Esophagus mucosa (tissue), 1 donor: ENCODE measurements at regions not wholly inside any gene's neighbourhood (a gene's known extent, or its start where the extent isn't known, plus 50 kb on each side); places are given as distances from the start of the nearest gene placed in this dataset.
"Not testable (repeated sequence)": the region's sequence is repeated elsewhere in the genome, so short reads cannot be mapped to it uniquely, and the experiment has no call there.

Source experiments
- ATAC-seq: fragments of 200-7000 bp; cut with Tn5 transposase; one replicate; pipeline ENCODE4 v1.9.1; 2020
- donor health status: DM: yes; HTN: yes; CAD: no.

- no peak for ATAC-seq
Measured at GRCh38 chr11:98227278-98227677, 793.5 kb upstream of the CNTN5 start.

DNA sequence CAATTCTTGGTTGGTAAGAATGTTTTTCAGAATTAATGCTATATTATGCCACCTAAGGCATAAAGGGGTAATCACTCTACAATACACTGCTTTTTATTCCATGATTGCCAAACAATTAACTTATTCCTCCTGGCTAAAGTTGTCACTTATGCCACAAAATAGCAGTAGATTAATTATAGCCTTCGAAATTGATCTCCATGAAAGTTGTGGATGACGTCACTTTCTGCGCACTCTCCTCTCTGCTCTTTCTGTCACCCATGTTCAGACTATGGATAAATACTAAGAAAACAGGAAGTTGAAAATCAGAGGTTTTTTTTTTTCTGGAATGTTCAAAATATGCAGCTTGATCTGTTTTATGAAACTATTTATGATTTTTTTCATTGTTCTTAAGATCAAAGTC is 790.1 kb upstream of the CNTN5 start:
- no peak for ATAC-seq

- ATAC-seq: no peak
Measured at GRCh38 chr11:98234698-98235097, 786.1 kb upstream of the CNTN5 start.

- no peak for ATAC-seq
Measured at GRCh38 chr11:98243897-98244296, 776.9 kb upstream of the CNTN5 start.

GRCh38 chr11:98260983-98261382 is 759.8 kb upstream of the CNTN5 start:
- ATAC-seq: no peak

GRCh38 chr11:98277251-98277912 is 743.4 kb upstream of the CNTN5 start:
- ATAC-seq: no peak

GRCh38 chr11:98289617-98290263 is 731.0 kb upstream of the CNTN5 start:
- no peak for ATAC-seq

DNA sequence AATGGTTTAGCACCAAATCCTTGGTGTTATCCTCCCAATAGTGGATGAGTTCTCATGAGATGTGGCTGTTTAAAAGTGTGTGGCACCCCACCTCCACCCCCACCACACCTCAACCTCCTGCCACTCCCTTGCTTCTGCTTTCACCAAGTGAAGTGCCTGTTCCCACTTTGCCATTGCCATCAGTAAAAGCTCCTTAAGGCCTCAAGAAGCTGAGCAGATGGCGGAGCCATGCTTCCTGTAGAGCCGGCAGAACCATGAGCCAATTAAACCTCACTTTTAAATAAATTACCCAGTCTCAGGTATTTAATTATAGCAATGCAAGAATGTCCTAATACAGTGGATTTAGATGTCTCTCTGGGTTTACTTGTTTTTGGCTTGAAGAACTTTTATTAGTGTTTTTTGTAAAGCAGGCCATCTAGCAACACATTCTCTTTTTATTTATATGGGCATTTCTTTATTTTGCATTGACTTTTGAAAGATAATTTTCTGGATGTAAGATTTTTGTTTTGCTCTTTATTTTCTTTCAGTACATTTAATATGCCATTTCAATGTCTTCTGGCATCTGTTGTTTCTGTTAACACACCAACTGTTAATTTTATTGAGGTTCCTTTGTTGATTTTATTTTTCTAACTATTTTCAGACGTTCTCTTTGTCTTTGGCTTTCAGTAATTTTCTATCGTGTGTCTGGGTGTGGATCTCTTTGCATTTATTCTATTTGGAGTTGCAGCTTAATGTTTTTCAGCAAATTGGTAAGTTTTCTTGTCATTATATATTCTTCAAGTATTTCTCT is 724.5 kb upstream of the CNTN5 start:
- no peak for ATAC-seq

GRCh38 chr11:98300719-98301118 is 720.0 kb upstream of the CNTN5 start:
- ATAC-seq: no peak

DNA sequence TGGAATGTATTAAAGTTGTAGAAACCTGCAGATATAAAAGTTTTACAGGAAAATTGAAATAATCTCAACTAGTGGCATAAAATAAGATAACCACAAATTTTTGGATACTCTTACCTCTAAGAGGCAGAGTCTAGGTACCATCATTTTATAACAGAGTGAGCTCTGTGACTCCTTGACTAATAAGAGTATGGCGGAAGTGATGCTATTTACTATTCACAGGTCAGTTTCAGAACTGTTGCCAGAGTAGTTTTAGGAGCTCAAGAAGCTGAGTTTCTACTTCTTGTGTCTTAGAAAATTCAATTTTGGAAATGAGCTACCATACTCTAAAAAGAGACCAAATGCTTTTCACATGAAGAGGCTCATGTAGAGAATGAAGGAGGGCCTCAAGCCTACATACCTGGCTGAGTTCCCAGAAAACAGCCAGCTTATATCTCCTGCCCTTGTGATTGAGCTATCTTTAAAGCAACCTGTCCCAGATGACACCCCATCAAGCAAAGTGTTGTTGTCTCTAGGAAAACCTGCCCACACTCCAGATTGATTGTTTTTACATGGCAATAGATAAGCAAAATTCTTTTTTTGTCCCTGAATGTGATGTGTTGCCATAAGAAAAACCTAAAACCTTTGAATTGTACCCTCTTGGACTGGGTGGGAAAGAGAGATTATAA is 712.8 kb upstream of the CNTN5 start:
- no peak for ATAC-seq

DNA sequence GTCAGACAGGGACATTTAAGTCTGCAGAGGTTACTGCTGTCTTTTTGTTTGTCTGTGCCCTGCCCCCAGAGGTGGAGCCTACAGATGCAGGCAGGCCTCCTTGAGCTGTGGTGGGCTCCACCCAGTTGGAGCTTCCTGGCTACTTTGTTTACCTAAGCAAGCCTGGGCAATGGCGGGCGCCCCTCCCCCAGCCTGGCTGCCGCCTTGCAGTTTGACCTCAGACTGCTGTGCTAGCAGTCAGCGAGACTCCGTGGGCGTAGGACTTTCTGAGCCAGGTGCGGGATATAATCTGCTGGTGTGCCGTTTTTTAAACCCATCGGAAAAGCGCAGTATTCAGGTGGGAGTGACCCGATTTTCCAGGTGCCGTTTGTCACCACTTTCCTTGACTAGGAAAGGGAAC is 690.4 kb upstream of the CNTN5 start:
- ATAC-seq: not testable (repeated sequence)

DNA sequence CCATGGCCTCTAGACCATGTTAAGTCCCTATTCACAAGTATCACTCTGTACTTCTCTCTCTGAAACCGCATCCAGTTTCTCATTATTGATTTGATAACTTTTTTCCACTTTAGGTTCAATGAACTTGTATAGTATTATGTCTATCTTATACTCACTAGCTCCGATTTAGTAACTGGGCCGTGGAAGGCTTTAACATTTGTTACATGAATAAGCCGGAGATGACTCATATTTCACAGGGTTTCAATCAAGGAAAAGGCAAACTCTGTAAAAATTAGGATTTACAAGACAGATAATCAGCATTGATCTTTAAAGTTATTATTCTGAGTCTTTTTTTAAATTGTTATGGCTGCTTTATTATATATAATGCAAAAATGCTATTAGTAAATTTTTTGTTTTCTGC is 662.2 kb upstream of the CNTN5 start:
- ATAC-seq: no peak

GRCh38 chr11:98365190-98365589 is 655.6 kb upstream of the CNTN5 start:
- no peak for ATAC-seq

- ATAC-seq: no peak
Measured at GRCh38 chr11:98365941-98366340, 654.8 kb upstream of the CNTN5 start.

- no peak for ATAC-seq
Measured at GRCh38 chr11:98390391-98390790, 630.4 kb upstream of the CNTN5 start.

GRCh38 chr11:98394500-98394899 is 626.2 kb upstream of the CNTN5 start:
- not testable (repeated sequence) for ATAC-seq

DNA sequence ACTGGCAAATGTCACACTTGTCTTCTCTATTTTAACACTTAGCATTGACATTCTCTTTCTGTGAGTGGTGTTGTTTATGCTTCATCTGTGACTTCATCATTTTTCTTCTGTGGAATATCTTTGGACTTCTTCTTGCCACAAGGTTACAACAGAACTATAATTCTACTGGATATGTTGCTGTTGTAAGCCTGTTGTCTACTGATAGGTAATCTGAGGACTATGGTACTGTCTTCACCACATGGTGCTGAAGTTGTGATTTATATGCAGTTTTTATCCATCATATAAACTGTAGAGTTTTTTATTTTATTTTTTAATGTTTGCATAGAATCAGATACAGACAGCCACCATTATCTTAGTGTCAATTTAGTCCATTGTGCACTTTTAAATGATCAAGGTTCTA is 622.2 kb upstream of the CNTN5 start:
- no peak for ATAC-seq

- ATAC-seq: no peak
Measured at GRCh38 chr11:98409069-98409468, 611.7 kb upstream of the CNTN5 start.

- no peak for ATAC-seq
Measured at GRCh38 chr11:98411777-98412176, 609.0 kb upstream of the CNTN5 start.

- no peak for ATAC-seq
Measured at GRCh38 chr11:98417256-98417755, 603.4 kb upstream of the CNTN5 start.

DNA sequence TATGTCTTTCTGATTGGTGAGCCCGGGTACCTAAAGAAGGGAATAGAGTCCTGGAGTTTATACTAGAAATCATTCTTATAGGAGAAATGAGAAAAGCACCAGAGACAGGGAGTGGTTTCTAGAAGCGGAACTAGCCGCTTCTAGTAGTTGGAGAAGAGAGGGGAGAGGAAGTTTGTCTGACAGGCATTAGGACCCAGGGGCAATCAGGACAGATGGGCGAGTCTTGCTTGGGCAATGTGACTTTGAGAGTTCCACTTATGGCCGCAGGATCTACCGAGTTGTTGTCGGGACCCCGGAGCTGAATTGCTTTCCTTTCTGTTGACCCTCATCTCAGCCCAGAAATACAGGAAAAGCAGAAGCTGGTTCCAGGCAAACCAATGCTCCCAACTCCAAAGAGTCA is 596.8 kb upstream of the CNTN5 start:
- ATAC-seq: no peak

DNA sequence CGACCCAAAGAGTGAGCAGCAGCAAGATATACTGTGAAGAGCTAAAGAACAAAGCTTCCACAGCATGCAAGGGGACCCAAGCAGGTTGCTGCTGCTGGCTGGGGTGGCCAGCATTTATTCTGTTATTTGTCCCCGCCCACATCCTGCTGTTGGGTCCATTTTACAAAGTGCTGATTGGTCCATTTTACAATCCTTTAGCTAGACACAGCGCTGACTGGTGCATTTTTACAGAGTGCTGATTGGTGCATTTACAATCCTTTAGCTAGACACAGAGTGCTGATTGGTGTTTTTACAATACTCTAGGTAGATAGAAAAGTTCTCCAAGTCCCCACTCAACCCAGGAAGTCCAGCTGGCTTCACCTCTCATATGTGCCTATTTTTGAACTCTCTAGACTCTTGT is 596.0 kb upstream of the CNTN5 start:
- not testable (repeated sequence) for ATAC-seq
